GM18498 (cell line): ENCODE measurements at regions not wholly inside any gene's neighbourhood (a gene's known extent, or its start where the extent isn't known, plus 50 kb on each side); places are given as distances from the start of the nearest gene placed in this dataset.
"Not testable (repeated sequence)": the region's sequence is repeated elsewhere in the genome, so short reads cannot be mapped to it uniquely, and the experiment has no call there.

Experiments
- ATAC-seq: cut with Tn5 transposase; IDR thresholded peaks from one replicate; pipeline ENCODE4 v1.9.1; 2021; ENCODE audit warnings: mild to moderate bottlenecking, moderate library complexity; ENCODE audit not compliant: unreplicated experiment

DNA sequence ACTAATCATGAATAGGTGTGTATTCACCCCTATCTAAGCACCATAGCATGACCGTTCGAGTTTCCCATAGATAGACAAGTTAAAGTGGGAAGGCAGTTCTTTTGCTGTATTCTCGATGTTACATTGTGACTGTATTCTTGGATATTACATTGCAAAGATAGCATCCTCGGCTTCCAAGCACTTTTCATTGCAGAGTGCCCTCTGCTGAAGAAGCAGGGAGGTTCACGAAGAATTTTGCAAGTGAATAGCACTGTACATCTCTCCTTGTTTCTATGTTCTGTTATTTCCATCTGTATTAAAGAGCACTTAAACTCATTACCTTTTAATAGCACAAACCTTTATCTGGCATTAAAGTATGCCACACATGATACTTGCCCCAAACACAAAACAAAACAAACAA, 426.7 kb upstream of the ARX start:
- no peak for ATAC-seq

DNA sequence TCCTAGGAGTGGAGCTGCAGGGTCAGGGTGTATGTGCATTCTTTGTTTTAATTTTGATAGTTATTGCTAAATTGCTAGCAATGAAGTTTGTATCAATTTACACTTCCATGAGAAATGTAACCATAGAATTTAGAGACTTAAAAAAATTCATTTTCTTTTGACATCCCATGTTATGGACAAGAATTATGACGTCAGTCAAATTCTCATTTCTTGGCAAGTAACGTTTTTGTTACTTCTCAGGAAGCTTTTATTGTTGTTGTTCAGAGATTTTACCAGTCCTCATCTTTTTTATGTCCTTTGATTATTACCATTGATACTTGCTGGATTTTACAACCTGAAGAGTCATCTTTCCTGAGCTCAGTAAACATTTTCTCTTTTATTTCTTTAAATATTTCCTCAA, 417.5 kb upstream of the ARX start:
- no peak for ATAC-seq

DNA sequence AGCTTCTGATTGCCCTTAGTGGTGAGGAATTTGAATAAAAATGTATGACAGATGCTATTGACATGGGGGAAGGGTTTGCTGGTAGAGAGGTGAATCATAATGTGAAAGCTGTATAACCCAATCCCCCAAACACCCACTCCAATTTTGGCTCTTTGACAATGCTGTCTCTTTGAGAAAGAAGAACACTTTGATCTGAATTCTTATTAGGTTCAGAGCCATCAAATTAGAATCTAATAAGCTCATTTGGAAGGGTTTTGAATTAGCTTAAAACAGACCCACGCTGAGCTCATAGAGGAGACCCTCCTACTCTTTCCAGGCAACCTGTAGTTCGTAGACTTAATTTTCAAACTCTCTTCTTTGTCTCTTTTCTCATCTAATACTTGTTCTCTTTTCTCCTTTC, 416.6 kb upstream of the ARX start:
- no peak for ATAC-seq

DNA sequence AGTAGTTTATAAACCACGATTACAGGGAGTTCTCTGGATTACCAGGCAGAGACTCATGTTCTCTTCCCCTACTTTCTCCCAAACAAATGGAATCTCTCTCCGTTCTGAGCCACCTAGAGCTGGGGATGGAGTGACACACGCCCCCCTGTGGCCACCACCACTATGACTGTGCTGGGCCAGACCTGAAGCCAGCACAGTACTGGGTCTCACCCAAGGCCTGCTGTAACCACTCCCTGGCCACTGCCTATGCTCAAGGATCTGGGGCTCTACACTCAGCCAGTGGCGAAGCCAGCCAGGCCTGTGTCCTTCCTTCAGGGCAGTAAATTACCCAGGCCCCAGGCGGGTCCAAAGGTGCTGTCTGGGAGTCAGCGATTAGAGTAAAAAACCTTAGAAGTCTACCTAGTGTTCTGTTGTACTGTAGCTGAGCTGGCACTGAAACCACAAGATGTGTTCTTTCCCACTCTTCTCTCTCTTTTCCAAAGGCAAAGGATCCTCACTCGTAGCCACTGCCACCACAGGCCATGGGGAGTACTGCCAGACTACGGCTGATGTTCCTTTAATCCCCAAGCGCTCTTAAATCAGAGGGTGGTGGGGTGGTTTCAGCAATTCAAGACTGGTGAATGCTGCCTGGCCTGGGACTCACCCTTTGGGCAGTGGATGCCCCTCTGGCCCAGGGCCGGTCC, 412.2 kb upstream of the ARX start:
- ATAC-seq, result no peak

DNA sequence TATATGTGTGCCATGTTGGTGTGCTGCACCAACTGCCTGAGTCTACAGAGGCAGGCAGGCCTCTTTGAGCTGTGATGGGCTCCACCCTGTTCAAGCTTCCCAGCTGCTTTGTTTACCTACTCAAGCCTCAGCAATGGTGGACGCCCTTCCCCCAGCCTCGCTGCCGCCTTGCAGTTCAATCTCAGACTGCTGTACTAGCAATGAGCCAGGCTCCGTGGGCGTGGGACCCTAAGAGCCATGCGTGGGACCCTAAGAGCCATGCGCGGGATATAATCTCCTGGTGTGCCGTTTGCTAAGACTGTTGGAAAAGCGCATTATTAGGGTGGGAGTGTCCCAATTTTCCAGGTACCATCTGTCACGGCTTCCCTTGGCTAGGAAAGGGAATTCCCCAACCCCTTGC, 388.4 kb upstream of the ARX start:
- not testable (repeated sequence) for ATAC-seq

DNA sequence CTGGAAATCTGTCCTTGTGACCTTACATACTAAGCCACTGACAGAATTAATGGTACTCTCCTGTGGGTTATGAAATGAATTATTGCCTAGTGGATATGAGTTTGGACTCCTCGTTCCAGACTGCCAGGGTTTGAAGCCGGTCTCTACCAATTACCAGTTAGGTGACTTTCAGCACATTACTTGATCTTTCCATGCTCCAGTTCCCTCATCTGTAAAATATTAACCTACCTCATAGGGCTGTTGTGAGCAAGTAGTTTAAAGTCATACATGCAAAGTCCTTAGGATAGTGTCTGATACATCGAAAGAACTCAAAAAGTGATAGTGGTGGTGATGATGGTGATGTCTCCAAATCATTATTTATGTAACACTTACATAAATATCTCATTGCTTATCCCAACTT, 373.5 kb upstream of the ARX start:
- ATAC-seq, result no peak

DNA sequence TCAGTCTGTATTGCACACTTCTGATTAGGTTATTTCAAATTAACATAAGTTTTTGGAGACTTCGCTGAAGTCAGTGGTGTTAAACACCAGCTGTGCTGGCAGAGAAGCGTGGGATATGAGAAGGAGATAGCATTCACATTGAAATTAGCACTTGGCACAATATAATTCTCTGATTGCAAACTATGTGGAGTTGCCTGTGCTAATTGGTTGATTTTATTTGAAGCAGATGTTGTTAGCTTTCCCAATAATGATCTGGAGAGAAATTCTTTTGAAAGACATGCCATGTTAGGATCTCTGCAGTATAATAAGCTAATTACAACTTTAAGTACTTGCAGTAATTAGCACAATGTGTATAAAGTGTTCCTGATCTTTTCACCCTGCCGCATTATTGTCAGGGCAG, 367.4 kb upstream of the ARX start:
- ATAC-seq, result no peak

DNA sequence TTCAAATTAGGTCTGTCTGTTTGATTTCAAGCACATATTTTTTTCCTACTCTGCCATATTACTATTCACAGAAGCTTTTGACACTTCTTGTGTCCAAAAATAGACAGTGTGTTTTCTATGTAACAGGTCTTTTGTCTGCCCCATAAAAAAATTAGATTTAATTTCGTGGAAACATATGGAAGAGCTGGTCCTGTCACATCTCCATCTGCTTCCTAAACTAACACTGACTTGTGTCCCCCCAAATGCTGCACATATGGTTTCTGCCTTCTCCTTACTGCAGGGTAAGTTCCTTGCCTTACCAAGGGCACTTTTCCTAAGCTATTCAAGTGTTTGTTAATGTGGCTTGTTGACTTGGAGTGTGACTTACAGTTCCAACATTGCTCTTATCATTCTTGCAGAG, 340.7 kb upstream of the ARX start:
- no peak for ATAC-seq

DNA sequence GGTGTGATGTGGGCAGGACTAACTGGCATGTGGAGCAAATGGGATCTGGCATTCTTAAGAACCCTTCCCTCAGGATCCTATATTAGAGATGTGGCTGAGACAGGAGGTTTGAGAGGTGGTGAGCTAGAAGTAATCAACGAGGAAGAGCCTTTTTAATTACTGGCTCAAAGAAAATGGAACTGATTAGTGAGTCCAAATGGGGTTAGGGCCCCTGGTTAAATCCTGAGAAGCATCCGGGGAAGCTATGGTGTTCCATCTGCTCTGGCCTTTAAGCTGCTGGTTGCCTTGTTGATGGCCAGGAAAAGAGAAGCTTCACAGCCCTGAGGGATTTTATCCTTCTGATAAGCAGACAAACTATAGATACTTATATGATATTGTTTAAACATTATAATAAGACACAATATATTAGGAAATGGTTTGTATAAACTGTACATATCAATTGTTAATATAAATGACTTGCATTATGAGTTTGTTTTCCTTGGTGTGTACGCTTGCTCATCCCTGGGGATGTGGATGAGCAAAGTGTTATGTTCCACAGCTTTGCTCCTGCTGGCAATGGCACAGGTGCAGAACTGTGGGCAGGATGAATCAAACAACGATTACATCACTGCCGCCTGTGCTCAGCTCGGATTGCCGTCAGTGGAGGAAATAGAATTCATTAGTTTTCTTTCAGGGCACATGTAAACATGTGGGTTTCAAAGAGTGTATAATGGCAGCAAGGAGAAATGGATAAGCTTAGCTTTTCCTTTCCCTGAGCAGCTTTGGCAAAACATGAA, 328.6 kb upstream of the ARX start:
- no peak for ATAC-seq

DNA sequence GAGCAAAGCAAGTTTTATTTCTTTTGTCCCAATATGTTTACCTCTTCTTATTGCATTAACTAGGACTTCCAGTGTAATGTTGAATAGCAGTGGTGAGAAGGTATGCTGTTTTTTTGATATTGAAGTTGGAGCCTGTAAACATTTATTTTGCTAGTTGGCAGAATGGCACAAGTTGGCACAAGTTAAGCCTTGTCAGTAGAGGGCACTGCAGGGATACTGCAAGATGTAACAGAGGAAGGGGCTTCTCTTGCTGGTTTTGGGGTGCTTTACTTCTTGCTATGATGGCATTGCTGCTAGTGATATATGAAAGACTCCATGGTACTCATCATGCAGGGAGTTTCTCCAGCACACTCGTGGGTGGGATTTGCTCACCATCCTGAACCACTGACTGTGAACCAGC, 327.3 kb upstream of the ARX start:
- no peak for ATAC-seq

DNA sequence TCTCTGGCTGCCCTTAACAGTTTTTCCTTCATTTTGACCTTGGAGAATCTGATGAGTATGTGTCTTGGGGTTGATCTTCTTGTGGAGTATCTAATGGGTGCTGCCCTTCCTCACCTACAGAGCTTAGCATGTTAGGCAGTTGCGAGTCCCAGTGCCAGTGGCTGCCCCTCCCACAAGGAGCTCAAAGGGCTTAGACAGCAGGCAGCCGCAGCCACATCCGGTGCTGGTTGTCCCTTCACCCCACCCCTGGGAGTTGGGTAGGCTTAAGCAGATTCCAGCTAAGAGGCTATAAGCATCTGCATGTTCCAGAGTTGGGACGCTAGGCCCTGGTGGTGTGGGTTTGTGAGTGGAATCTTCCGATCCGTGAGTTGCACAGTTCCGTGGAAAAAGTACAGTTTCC, 322.1 kb upstream of the ARX start:
- no peak for ATAC-seq

DNA sequence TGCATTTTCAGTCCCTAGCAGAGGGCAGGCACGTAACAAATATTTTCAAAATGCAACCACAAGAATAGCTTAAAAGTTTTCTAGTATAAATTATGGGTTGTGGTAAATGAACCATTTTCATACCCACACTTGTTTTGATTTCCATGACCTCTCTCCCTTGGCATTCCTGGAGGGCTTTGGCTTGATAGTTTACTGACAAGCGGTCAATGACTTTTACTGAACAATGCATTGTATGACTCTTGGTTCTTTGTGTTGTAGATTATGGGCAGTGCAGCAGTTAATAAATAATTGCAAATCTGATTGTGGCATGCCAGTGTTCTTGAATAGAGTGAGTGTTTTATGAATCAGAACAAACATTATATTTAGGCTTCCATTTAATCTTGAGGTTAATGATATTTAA, 285.2 kb upstream of the ARX start:
- no peak for ATAC-seq

DNA sequence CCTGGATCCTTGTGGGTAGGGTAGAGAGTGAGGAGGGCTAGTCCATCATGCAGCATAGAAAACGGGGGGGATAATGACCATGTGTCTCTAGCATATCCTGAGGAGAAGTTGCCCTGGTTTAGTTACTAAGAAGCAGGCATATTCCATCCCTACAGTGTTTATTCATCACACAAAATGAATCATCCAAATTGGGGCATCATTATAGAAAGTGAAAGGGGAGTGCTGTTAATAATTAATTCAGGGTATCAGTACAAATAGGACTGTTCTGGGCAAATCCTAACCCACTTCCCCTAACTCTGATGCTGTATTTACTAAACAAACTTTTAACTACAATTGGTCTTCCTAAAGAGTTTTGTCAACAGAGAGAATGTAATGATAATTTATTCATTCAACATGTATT, 281.1 kb upstream of the ARX start:
- no peak for ATAC-seq

DNA sequence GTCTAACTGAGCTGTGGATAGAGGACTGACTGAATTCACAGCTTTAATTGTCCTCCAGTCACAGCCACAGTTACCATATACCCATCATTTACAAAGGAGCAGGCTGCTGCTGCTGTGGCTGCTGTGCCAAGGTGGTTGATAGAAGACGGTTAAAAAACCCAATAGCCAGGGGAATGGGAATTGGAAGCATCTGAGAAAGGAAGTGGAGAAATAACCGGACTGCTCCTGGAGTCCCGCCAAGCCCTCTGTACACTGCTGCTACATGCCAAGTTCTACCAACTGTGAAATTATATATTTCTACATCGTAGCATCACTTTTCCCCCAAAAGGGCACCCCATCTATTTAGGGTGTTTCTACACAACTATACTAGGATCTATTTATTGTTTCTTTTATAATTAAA, 279.7 kb upstream of the ARX start:
- ATAC-seq, result no peak

DNA sequence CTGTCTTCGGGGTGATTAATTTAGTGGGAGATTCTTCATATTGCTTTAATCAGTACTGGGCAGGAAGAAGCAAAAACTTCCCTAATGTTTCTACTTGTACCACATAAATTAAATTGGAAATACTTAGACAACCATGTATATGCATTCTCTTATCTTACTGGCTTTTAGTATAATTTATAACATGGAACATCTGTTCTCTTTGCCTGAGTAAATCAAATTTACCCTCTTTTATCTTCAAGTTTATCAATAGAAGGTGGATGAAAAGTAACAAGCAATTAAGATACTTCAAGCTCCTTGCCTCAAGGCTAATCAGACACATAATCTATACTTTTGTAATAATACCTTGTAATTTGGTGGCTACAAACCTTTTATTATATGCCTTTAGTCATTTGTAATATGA, 274.4 kb upstream of the ARX start:
- ATAC-seq, result no peak

DNA sequence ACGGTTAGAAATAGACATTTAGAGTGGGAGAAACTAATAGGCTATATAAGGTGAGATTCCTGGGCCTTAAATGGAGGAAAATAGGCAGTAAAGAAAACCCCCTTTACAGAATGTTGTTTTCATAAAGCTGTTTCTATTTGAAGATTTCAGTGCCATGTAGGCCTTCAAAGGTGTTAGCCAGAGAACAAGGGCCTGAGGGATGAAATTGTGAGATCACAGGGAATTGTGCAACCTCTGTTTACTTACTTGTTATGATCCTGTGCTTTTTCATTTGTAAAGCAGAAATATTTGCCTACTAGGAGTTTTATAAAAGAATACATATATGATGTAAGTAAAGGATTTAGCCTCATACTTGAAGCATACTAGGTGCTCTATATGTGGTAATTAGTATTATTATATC, 272.9 kb upstream of the ARX start:
- ATAC-seq, result no peak

DNA sequence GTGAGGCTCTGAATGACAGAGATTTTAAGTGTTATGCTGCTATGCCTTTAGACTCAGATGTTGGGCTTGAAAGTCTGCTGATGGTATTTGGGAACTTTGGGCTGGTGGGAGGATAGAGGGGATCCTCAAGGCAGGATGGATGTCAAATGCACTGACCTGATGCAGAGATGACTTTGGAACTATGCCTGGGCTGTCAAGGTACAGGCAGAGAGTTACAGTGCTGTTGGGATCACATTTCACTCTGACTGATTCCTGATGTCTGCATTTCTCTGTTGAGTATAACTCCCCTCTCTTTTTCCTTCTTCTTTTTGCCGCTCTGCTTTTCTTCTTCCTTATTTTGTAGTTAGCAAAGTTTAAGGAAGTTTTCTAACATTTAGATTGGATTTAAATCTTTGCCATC, 271.8 kb upstream of the ARX start:
- ATAC-seq, result no peak

DNA sequence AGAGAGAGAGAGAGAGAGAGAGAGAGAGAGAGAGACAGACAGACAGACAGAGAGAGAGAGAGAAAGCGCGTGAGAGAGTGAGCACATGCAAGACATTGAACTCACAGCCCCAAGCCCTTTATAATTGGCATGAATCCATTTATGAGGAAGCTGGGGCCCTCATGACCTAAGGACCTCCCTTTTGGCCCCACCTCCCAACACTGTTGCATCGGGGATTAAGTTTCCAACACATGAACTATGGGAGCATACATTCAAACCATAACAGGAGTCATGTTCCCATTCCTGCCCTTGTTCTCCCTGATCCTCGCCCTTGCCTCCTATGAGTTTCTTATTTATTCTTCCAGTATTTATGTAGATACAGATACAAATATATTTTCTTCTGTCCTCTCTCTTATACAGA, 269.8 kb upstream of the ARX start:
- no peak for ATAC-seq

DNA sequence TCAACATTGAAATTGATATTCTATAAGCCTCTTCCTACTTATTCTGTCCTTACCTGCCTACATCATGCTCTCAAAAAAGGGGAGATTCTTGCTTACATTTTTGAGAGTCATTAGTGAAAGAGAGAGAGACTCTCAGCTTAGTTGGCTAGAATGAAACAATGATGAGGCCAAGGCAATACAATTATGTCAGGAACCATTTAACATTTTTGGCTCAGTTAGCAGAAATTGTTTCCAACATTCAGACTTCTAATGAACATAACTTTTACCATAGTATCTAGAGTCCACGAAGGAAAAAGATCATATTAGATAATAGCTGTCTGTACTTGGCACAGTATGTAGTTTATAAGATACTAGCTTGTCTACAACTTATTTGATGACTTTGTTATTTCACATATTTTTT, 263.7 kb upstream of the ARX start:
- ATAC-seq, result no peak

DNA sequence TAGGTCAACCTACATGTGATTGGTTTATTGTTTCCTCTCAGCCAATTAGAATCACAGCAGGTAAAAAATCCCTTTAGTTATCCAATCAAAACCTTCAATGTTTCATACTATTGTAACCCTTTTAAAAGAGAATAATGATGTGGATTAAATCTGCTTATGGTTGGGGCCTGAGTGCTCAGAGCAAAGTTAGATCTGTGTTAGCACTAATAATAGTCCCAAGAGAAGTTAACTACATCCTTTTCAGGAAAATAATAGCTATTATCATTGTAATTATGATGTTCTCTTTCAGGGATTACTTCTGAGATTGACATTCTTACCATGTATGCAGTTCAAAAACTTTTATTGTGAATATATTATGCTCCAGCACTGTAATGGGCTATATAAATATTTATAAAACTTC, 262.6 kb upstream of the ARX start:
- no peak for ATAC-seq

DNA sequence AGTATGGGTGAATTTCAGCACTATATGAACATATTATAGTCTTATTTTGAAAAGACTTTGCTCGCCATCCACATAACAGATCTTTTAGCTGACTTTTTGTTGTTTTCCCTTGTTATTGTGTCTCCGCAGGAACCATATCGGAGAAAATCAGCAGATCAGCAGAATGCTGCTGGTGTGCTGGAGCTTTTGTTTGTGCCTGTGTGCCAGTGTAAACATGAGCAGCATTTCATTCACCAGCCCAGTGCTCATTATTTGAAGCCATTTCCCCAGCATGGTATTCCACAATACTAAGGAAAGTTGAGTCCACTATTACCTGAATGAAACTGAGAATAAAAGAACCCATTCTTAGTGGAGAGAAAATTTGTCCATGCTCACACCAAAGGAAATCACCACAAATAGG, 261.8 kb upstream of the ARX start:
- ATAC-seq, result no peak

DNA sequence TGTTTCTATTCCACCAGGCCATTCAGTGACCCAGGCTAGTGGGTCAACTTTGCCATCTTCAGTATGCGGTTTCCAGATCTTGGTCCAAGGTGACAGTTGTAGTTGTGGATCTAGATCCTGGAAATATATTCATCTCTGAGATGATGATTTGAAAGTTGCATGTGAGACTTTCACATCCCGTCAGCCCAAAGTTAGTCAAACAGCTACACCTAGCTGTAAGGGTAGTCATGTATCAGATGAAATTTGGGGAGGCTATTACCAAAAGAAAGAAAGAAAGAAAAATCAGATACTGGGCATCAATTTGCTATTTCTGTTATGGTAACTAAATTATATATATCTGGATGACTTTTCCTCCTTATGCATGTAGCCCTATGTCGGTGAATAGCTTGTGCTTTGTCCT, 259.4 kb upstream of the ARX start:
- ATAC-seq, result no peak

DNA sequence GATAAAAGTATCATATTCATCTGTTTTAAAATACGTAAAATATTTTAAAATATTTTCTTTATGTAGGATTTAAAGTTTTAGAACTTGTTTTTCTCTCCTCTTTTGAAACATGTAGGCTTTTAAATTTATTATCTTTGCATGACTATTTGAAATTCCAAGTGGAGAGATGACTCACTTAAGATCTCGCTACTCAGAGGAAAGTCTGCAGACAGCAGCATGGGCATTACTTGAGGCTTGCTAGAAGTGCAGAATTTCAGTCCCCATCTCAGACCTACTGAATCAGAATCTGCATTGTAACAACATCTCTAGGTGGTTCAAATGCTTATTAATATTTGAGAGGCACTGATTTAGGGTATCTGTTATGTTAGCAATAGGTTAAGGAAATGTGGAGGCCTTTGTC, 225.7 kb upstream of the ARX start:
- no peak for ATAC-seq
